Loucy (cell line): ENCODE measurements at regions not wholly inside any gene's neighbourhood (a gene's known extent, or its start where the extent isn't known, plus 50 kb on each side); places are given as distances from the start of the nearest gene placed in this dataset.

Source experiments
- H2AFZ ChIP-seq: fragments of 200-600 bp; sonication (generic); 2 replicates; pipeline ENCODE4 v1.6.0; 2016; ENCODE audit warnings: antibody characterized with exemption, mild to moderate bottlenecking, low read length, moderate library complexity
- H3F3A ChIP-seq: fragments of 200-600 bp; 2 replicates; pipeline ENCODE4 v1.6.0; 2016; ENCODE audit warnings: antibody characterized with exemption, low read depth, mild to moderate bottlenecking
- H3K27me3 ChIP-seq: fragments of 200-600 bp; sonication (generic); 2 replicates; pipeline ENCODE4 v1.6.1; 2014; ENCODE audit warnings: low read length, mild to moderate bottlenecking; ENCODE audit not compliant: insufficient read depth, poor library complexity, severe bottlenecking
- H3K36me3 ChIP-seq: fragments of 200-600 bp; sonication (generic); 2 replicates; pipeline ENCODE4 v1.6.1; 2016; ENCODE audit warnings: low read length; ENCODE audit not compliant: insufficient read depth
- H3K4me1 ChIP-seq: fragments of 200-600 bp; sonication (generic); 2 replicates; pipeline ENCODE4 v1.5.1; 2014; ENCODE audit warnings: low read length, mild to moderate bottlenecking; ENCODE audit not compliant: insufficient read depth, poor library complexity, severe bottlenecking
- H3K4me2 ChIP-seq: fragments of 200-600 bp; sonication (generic); 2 replicates; pipeline ENCODE4 v1.6.0; 2014; ENCODE audit warnings: antibody characterized with exemption, low read length, low read depth, mild to moderate bottlenecking; ENCODE audit not compliant: poor library complexity, severe bottlenecking
- H3K4me3 ChIP-seq: fragments of 200-600 bp; sonication (generic); 2 replicates; pipeline ENCODE4 v1.5.1; 2014; ENCODE audit warnings: low read length, mild to moderate bottlenecking, mixed read lengths; ENCODE audit not compliant: poor library complexity, severe bottlenecking
- H3K79me2 ChIP-seq: fragments of 200-600 bp; sonication (generic); 2 replicates; pipeline ENCODE4 v1.6.1; 2014; ENCODE audit warnings: low read length; ENCODE audit not compliant: insufficient read depth
- H3K9ac ChIP-seq: fragments of 200-600 bp; sonication (generic); 2 replicates; pipeline ENCODE4 v1.6.0; 2014; ENCODE audit warnings: mild to moderate bottlenecking, low read depth, low read length, moderate library complexity; ENCODE audit not compliant: poor library complexity, severe bottlenecking
- H3K9me2 ChIP-seq: fragments of 200-600 bp; sonication (generic); replicated peaks from 2 replicates; pipeline ENCODE4 v1.6.1; 2016; ENCODE audit warnings: low read depth, low read length, mixed read lengths
- H3K9me3 ChIP-seq: fragments of 200-600 bp; sonication (generic); 2 replicates; pipeline ENCODE4 v1.6.1; 2014; ENCODE audit warnings: mild to moderate bottlenecking, antibody characterized with exemption, low read length, low read depth; ENCODE audit not compliant: insufficient read depth
- H4K20me1 ChIP-seq: fragments of 200-600 bp; sonication (generic); 2 replicates; pipeline ENCODE4 v1.6.0; 2014; ENCODE audit warnings: antibody characterized with exemption, low read length, mild to moderate bottlenecking; ENCODE audit not compliant: insufficient read depth, poor library complexity, severe bottlenecking
- CTCF ChIP-seq: fragments of 200-600 bp; sonication (generic); conservative IDR thresholded peaks from 2 replicates; pipeline ENCODE4 v1.5.1; 2014; ENCODE audit warnings: mild to moderate bottlenecking, antibody characterized with exemption, low read length
- EZH2phosphoT487 ChIP-seq: fragments of 200-600 bp; IDR thresholded peaks from 2 replicates; pipeline ENCODE4 v1.6.1; 2018; ENCODE audit warnings: antibody characterized with exemption, mild to moderate bottlenecking, moderate library complexity, borderline replicate concordance

GRCh38 chr5:120229036-120229435, 235.1 kb upstream of the PRR16 start:
- no peak overlapping the region for H3K4me2 ChIP-seq
- H3K27me3 ChIP-seq: no peaks in the 10 kb centered on the region
- H3K79me2 ChIP-seq: no peaks in the 10 kb centered on the region
- no peaks in the 10 kb centered on the region for H3K36me3 ChIP-seq
- no peaks in the 10 kb centered on the region for H4K20me1 ChIP-seq
- H3K9me2 ChIP-seq: no peaks in the 10 kb centered on the region
- H3F3A ChIP-seq: no peaks in the 10 kb centered on the region
- H3K9me3 ChIP-seq: no peaks in the 10 kb centered on the region
- no peaks in the 10 kb centered on the region for H3K4me1 ChIP-seq
- no peak overlapping the region for H3K9ac ChIP-seq
- TF ChIP-seq EZH2phosphoT487: no peak
- no peak for TF ChIP-seq CTCF
- H2AFZ ChIP-seq: no peak overlapping the region
- H3K4me3 ChIP-seq: no peak overlapping the region

- no peaks in the 10 kb centered on the region for H4K20me1 ChIP-seq
- TF ChIP-seq CTCF: no peak
- no peak for TF ChIP-seq EZH2phosphoT487
Observed at GRCh38 chr5:120231563-120231962, 232.5 kb upstream of the PRR16 start.

GRCh38 chr5:120236360-120236759, 227.7 kb upstream of the PRR16 start:
- H3K4me3 ChIP-seq: no peak overlapping the region
- H3K36me3 ChIP-seq: no peaks in the 10 kb centered on the region
- H3K4me2 ChIP-seq: no peak overlapping the region
- H3K79me2 ChIP-seq: no peaks in the 10 kb centered on the region
- no peaks in the 10 kb centered on the region for H3F3A ChIP-seq
- H3K4me1 ChIP-seq: no peaks in the 10 kb centered on the region
- no peaks in the 10 kb centered on the region for H4K20me1 ChIP-seq
- H3K9me3 ChIP-seq: no peaks in the 10 kb centered on the region
- no peak for TF ChIP-seq CTCF
- H3K27me3 ChIP-seq: no peaks in the 10 kb centered on the region
- H3K9me2 ChIP-seq: no peaks in the 10 kb centered on the region
- no peak overlapping the region for H2AFZ ChIP-seq
- H3K9ac ChIP-seq: no peak overlapping the region

More at GRCh38 chr5:120231563-120231962, 232.5 kb upstream of the PRR16 start:
- no peaks in the 10 kb centered on the region for H3K9me2 ChIP-seq
- no peaks in the 10 kb centered on the region for H3K4me1 ChIP-seq
- no peaks in the 10 kb centered on the region for H3K79me2 ChIP-seq
- H3K9ac ChIP-seq: no peak overlapping the region
- H3K27me3 ChIP-seq: no peaks in the 10 kb centered on the region
- H2AFZ ChIP-seq: no peak overlapping the region
- H3K9me3 ChIP-seq: no peaks in the 10 kb centered on the region
- H3K4me3 ChIP-seq: no peak overlapping the region
- no peak overlapping the region for H3K4me2 ChIP-seq
- no peaks in the 10 kb centered on the region for H3K36me3 ChIP-seq
- no peaks in the 10 kb centered on the region for H3F3A ChIP-seq
